GM19043 (cell line): ENCODE measurements at regions not wholly inside any gene's neighbourhood (a gene's known extent, or its start where the extent isn't known, plus 50 kb on each side); places are given as distances from the start of the nearest gene placed in this dataset.
"Not testable (repeated sequence)": the region's sequence is repeated elsewhere in the genome, so short reads cannot be mapped to it uniquely, and the experiment has no call there.

ENCODE experiments used
- ATAC-seq: cut with Tn5 transposase; IDR thresholded peaks from one replicate; pipeline ENCODE4 v1.9.1; 2021; ENCODE audit warnings: low read depth; ENCODE audit not compliant: unreplicated experiment

DNA sequence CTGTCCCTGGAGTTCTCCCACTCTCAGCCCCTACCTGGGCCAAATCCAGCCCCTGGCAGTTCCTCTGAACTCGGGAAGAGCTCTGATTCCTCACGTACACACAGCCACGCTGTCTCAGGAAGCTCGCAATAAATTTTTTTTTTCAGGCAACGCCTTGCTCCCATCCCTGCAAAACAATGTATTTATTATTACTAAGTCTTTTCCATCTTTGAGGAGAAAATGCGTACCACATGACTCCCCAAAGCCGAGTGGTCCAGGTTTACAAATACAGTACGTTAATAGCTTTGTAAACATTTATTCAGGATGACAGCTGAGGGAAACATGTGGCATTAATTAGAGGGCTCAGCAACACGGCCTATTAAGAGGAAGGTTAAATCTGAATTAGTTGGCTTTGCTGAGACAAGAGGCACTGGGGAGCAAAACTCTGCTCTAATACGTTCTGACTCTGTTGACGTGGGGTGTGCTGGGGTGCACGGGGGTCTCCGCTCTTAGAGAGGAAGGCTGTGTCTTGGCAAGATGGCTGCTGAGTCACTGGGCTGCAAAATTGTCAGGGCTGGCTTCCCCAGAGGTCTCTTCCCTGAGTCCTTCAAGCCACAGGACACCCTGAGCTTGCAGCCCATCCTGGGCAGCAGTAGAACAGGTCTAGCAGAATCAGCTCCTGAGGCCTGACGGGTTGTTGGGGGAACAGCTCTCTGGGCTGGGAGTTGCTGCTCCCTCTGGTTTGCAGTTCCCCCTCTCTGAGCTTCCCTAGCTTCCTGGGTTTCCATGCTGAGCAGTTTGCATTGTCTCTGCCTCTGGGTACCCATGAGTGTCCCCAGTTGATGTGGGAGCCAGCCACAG is 185.2 kb upstream of the TBX3 start:
- ATAC-seq: no peak

DNA sequence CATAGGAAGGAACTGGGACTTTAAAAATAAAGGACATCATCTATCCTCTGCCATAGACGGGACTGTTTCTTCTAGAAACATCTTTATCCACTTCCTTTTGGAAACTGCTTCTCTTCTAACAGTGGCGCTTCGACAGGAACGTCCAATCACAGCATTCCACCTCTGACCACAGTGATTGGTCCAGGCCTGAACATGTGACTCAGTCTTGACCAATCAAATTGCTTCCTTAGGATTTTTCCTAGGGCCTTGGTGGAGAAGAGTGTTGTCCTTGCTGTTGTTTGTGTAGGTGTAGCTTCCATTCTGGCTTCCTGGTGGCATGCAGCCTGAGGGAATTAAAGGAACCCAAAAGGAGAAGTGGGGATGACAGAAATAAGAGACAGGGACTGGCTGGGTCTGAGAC is 182.4 kb upstream of the TBX3 start:
- no peak for ATAC-seq

DNA sequence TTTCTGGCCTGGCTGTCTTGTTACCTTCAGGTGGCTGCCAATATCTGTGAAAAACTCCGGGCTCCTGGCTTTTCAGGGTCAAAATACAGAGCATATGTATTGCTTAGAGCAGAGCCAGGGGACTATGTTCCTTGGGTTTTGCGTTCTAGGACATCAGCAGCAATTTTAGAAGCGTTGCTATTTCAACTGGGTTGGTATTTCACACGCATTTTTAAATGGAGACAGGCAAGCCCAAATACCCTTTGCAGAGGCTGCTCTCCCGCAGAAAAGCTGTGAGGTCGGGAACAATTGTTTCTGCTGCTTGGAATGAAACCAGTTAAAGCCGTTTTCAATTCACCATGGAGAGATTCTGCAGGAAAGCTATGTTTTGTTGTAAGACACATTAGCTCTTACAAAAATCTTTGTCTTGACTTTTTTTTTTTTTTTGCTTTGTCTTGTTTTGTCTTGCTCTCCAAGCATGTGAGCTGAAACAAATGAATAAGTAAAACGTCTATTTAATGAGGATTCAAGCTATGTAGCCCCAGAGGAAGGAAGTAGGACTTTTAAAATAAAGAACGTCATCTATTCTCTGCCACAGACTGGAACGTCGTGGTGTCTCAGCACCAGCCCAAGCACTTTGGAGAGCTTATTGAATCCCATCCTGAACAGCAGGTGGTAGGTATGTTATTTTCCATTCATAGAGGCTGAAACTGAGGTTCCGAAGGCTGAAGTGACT is 181.0 kb upstream of the TBX3 start:
- ATAC-seq: no peak

DNA sequence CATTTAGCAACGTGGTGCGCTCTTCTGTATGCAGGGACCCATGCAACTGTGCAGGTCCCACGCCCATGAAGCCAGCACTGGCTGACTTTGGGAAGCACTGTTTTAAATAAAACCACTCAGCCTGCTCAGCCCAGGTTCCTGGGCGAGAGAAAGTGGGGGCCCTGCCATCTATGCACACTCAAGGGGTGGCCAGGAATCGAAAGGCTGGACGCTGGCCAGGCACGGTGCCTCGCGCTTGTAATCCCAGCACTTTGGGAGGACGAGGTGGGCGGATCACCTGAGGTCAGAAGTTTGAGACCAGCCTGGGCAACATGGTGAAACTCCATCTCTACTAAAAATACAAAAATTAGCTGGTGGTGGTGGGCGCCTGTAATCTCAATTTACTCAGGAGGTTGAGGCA is 179.9 kb upstream of the TBX3 start:
- ATAC-seq: no peak

DNA sequence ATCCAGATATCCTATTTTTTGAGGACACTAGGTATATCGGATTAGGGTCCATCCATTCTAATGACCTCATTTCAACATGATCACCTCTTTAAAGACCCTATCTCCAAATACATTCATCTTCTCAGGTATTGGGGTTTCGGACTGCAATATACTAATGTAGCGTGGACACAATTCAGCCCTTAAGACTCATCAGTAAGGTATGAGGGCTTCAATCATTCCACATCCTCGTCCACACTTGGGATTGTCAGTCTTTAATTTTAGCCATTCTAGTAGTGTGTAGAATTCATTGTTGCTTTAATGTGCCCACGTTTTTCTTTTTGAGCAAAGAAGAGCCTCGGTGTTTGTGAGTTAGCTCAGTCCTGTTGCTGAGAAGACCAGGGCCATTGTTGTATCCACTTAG is 177.0 kb upstream of the TBX3 start:
- no peak for ATAC-seq

DNA sequence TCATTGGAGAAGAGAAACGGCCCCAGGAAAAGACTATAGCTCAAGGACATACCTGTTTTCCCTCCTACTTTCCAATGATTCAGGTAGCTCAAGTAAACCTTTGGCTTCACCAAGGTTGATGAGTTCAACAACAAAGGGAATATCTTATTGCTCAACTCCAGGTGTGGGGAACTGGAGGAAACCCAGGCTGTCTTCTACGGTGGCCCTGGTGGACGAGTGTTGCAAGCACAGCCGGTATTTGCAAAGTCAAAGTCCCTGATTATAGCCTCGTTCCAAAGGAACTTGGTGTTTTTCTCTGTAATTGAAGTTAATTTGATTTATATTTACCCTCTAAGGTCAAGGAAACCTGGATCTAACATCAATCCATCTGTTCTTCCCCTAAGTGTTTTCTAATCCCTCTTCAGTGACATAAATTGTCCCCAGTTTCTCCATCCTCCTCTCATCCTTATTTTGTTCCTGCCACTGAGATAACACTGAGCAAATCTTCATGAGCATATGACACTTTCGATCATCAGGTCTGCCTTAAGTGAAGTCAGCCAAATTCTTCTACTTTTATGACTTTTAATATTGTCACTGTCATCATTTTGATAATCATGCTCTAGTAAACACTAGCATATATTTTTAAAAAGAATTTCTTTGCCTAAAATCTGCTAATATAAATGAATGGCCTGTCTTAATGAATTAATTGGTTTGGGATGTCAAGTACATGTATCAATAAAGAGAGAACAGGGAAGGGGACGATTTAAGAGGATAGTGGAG is 174.6 kb upstream of the TBX3 start:
- ATAC-seq: no peak

DNA sequence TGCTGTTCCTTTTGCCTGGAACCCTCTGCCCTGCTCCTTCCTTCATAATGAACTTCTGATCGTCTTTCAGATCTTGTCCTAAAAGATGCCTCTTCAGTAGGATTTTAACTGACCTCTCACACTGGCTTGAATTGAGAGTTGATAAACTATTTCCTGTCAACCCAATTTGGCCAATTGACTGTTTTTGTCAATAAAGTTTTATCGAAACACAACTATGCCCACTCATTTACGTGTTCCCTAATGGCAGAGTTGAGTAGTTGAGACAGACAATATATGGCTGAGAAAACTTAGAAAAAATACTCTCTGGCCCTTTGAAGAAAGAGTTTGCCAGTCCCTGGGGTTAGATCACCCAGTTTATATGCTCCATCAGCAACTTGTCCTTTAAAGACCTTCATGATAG is 171.7 kb upstream of the TBX3 start:
- ATAC-seq: no peak

DNA sequence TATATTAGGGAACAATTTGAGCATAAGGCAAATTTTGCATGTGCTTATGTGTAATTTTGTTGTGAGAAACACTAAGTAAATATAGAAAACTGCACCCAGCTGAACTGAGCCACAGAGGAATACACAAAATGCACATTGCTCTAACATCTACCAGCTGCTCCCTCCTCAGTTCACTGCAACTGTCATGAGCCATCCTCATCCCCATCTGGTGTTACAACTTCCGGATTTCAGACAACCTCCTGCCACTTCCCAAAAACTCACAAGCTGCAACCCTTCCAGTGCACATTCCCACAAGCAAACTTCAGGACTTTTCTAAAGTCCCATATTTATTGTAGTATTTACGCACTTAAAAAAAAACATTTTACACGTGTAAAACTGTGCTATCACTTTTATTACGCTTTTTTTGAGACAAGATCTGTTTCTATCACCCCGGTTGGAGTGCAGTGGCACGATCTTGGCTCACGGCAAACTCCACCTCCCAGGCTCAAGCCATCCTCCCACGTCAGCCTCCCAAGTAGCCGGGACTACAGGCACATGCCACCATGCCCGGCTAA is 169.1 kb upstream of the TBX3 start:
- ATAC-seq: no peak

DNA sequence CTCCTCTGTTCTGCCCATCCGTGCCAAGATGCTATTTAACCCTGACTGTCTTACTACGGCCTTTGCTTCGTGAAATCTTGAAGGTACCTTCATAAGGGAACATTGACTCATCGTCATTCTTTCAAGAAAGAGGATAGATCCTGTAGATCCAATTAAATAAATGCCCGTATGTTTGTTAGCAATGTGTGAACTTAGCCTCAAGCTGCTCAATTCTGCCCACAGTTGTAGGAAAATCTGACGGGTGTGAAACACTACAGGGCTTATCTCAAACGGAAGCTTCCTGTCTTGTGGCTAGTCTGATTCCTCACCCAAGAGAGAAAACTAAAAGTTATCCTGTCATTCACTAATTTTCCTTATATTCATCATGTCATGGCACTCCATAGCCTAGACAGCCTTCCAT is 168.0 kb upstream of the TBX3 start:
- ATAC-seq: no peak

DNA sequence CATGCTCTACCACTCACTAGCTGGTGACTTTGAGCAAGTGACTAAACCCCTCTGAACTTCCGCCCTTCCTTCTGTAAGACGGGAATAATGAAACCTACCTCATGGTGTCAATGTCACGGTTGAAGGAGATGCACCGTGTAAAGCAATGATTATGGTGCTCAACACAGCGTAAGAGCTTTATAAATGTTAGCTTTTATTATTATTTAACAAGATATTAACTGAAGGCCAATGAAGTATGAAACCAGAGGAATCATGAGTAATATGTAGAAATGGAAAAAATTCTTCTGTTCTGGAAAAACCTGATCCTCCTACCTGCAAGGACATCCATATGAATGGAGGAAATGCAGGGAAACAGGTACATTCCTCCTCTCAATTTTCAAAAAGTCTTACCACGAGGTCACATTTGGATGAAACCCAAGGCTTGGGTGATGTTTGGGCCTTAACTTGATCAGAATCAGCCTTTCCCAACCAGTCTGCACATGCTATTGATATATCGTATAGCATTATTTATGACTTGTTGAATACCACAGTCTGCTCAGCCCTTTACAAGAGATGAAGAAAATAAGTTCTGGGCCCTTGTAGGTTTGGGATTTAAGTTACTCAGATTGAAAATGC is 166.8 kb upstream of the TBX3 start:
- ATAC-seq: no peak

DNA sequence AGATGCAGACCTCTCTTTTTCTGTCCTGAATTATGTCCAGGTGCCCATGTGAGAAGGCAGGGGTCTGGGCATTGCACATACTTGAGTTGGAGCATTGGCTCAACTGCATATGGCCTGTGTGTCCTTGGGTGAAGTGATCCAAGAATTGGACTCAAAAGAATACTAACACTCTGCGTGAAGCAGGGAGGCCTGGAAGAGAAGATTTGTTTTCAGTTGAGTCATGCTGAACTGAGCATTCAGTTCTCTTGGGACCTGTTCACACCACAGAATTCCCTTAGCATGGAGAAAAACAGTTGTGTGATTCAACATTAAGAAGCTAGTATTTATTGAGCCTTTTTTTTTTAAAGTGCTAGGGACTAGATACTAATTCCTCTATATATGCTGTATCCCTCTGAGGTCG is 164.7 kb upstream of the TBX3 start:
- no peak for ATAC-seq

DNA sequence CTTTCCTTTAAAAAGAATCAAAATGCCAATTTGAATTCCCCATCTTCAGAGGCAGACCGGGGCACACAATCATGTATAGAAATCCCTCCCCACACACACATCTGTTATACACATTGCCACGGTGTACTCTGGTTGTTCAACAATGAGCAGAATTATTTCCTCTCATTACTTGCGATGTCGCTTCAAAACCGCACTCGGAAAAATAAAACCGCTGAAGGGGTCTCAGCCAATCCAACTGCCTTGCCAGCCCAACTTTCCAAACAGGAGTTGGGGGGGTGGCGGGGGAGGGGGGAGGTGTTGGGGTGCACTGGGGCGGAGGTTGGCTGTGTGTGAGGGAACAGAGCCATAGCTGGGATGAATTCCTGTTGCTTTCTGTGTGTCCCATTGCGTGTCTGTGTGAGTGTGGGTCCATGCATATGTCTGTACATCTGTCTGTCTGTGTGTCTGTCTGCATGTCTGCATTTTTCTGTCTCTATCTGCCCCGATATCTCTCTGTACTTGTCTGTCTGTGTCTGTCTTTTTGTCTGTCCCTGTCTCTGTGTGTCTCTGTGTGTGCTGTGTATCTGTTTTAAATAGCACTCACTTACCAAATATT is 163.6 kb upstream of the TBX3 start:
- ATAC-seq: no peak

DNA sequence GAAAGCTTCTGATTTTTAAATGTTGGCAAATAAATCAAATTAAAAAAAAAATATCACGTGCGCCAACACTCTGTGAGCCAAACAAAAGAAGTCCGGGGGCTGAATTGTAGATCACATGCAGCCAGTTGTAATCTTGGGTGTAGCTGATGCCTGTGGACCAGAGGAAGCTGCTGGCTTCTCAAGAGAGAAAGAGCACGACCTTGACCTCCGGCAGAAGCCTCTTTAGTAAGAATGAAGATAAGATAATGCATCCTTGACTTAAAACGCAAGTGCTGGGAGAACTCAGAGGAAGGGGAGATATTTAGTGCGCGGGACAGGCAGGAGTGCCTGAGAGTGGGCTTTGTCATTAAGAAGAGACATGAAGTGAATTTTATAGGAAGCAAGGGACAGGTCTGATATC is 162.8 kb upstream of the TBX3 start:
- no peak for ATAC-seq

DNA sequence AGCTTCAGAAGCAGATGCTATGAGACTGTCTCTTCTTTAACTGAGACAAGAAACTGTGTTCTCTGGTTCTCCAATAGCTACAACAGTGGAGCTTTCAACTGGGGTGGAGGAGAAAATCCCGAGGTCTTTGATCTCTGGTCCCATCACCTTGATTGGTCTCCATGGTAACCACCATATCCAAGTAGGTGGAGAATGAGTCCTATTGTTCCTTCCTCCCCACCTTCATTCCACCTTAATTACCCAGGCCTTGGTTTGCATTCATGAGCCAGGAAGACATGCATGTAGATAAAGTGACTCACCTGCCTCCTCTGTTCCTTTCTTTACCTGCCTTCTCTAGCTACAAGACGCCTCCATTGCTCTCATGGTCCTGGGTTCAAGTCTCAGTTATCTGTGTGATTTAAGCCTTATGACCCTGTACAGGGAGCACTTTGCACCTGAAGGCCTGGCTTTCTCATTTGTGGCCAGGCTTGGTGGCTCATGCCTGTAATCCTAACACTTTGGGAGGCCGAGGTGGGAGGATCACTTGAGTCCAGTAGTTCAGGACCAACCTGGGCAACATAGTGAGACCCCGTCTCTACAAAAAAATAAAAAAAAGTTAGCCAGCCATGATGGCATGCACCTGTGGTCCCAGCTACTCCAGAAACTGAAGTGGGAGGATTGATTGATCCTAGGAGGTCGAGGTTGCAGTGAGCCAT is 157.7 kb upstream of the TBX3 start:
- no peak for ATAC-seq

DNA sequence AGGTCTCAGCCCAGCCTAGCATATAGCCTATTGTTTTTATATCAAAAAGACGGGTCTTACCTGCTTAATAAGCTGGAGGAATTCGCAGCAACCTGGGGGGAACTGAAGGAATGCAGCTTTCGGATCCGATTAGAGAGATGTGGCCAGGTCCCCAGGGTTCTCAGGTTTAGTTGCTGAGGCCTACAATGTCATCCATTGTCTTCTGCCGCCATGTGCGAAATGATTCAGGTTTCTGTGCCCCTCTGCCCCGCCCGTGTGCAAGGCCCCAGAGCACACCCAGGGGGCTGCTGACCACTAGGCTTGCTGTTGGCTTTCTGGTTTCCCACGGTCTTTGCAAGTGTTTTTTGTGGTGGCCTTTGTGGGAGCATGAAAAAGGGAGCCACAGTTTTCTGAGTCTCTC is 154.5 kb upstream of the TBX3 start:
- ATAC-seq: no peak

DNA sequence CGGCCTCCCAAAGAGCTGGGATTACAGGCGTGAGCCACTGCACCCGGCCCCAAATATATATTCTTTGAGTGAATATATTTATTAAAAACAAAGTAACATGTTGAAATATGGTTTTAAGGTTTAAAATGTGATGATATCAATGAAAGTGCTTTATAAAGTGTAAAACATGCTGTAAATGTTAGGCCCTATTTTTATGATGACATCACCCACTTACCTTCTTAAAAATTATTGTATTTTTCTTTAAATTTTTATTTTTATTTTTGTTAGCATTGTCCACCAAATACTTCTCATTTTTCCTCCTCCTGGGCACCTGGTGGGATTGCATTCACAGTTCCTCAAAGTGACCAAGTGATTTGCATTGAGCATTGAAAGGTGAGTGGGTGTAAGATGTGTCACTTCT is 152.6 kb upstream of the TBX3 start:
- ATAC-seq: no peak

DNA sequence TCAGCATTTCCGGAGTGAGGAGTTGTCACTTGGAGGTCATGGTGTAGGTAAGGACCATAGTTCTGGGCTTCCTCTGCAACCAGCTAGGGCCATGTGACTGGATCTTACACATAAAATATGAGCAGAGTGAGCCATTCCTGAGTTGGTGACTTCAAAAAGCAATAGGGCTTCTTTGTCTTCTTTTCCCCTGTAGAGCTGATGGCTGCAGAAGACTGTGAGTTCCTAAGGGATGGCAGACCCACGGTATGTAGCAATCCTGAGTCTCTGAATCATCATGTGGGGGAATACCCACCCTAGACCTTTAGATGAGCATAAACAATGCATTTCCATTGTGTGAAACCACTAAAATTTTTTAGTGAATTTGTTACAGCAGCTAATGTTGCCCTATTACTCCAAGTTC is 151.1 kb upstream of the TBX3 start:
- ATAC-seq: no peak

DNA sequence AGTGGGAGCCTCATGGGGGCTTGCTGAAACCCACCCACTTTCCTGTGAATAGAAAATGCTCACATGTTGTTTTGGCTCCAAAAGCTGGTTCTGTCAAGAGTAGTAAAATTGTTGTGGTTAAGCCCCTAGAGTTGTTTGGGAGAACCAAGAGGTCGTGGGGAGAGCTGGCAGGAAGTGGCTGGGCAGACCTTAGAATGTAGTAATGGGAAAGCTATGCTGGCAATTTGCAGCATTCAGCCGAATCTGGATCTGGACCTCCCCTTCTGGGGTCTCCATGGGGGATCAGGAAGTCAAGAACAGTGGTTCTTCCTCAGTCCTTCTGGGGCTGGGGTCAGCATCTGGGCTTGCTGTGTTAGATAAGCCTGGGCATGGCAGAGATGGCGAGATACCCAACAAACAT is 150.6 kb upstream of the TBX3 start:
- ATAC-seq: no peak

DNA sequence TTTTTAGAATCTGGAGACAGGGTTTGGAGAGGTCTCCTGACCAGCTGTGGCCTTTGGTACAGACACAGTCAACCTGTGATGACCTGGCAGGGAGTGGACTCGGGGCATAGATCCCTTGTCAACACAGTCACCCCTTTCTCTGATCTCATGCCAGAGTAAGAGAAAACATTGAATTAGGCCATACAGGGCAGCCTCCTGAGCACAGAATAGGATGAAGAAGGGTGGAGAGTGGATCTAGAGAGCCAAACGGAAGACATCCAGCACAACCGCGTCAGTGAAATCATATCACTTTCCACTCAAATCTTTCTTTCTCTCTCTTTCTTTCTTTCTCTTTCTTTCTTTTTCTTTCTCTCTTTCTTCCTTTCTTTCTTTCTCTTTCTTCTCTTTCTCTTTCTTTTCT is 145.9 kb upstream of the TBX3 start:
- no peak for ATAC-seq

DNA sequence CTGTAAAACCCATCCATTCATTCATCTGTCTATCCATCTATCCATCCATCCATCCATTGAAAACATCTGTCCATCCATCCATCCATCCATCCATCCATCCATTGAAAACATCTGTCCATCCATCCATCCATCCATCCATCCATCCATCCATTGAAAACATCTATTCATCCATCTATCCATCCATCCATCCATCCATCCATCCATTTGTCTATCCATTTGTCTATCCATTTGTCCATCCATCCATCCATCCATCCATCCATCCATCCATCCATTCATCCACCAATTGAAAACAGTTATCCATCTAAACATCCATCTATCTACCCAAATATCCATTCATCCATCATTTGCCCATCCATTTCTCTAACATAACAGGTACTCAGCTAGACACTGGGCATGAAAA is 145.3 kb upstream of the TBX3 start:
- not testable (repeated sequence) for ATAC-seq
